ENCODE measurements at regions not wholly inside any gene's neighbourhood (a gene's known extent, or its start where the extent isn't known, plus 50 kb on each side); places are given as distances from the start of the nearest gene placed in this dataset.

GRCh38 chr14:84247693-84248092 lies 1282.3 kb upstream of the FLRT2 start:
- no peaks in the 10 kb centered on the region for H3K27me3 ChIP-seq
- no peaks in the 10 kb centered on the region for H3K9me3 ChIP-seq
- no peaks in the 10 kb centered on the region for H3K4me1 ChIP-seq
- no peaks in the 10 kb centered on the region for H3K36me3 ChIP-seq
- H3K4me3 ChIP-seq: no peak overlapping the region
- TF ChIP-seq EP300 (IDR thresholded peaks at IDR 0.05): no peak
- no peak for TF ChIP-seq POLR2AphosphoS5 (IDR thresholded peaks at IDR 0.05)
- no peak for TF ChIP-seq CTCF (IDR thresholded peaks at IDR 0.05)
- no peak for TF ChIP-seq POLR2A (IDR thresholded peaks at IDR 0.05)
- DNase-seq (ENCODE audit: low spot score in 2 of 2): no peak
- 100% methylated on average over 1 of the region's 1 CpG for WGBS
- H3K27ac ChIP-seq: no peak overlapping the region

GRCh38 chr14:84250893-84251292 lies 1279.1 kb upstream of the FLRT2 start:
- WGBS: 18% methylated on average over 1 of the region's 1 CpG
- H3K27me3 ChIP-seq: no peaks in the 10 kb centered on the region
- H3K4me3 ChIP-seq: no peak overlapping the region
- H3K27ac ChIP-seq: no peak overlapping the region
- DNase-seq (ENCODE audit: low spot score in 2 of 2): no peak
- TF ChIP-seq POLR2AphosphoS5 (IDR thresholded peaks at IDR 0.05): no peak
- no peaks in the 10 kb centered on the region for H3K9me3 ChIP-seq
- no peaks in the 10 kb centered on the region for H3K4me1 ChIP-seq
- H3K36me3 ChIP-seq: no peaks in the 10 kb centered on the region

- Histone ChIP-seq H3K9me3 (no peaks in the 10 kb centered on the region), H3K27ac (no peak overlapping the region), H3K36me3 (no peaks in the 10 kb centered on the region), H3K27me3 (no peaks in the 10 kb centered on the region), H3K4me1 (no peaks in the 10 kb centered on the region), H3K4me3 (no peak overlapping the region)
- no peak for DNase-seq (ENCODE audit: low spot score in 2 of 2)
- TF ChIP-seq CTCF (IDR thresholded peaks at IDR 0.05) (no peak), EP300 (IDR thresholded peaks at IDR 0.05) (no peak)
- 45% methylated on average over 1 of the region's 1 CpG for WGBS
Measured at GRCh38 chr14:84251411-84252115, 1278.4 kb upstream of the FLRT2 start.

- Histone ChIP-seq H3K9me3 (no peaks in the 10 kb centered on the region), H3K36me3 (no peaks in the 10 kb centered on the region), H3K27ac (no peak overlapping the region), H3K4me1 (no peaks in the 10 kb centered on the region), H3K27me3 (no peaks in the 10 kb centered on the region), H3K4me3 (no peak overlapping the region)
- 90% methylated on average over 2 of the region's 2 CpGs for WGBS
- no peak for DNase-seq (ENCODE audit: low spot score in 2 of 2)
- TF ChIP-seq POLR2AphosphoS5 (IDR thresholded peaks at IDR 0.05) (no peak), CTCF (IDR thresholded peaks at IDR 0.05) (no peak), EP300 (IDR thresholded peaks at IDR 0.05) (no peak), POLR2A (IDR thresholded peaks at IDR 0.05) (no peak)
Measured at GRCh38 chr14:84252706-84253105, 1277.2 kb upstream of the FLRT2 start.

- Histone ChIP-seq H3K9me3 (no peaks in the 10 kb centered on the region), H3K36me3 (no peaks in the 10 kb centered on the region), H3K27me3 (no peaks in the 10 kb centered on the region), H3K4me1 (no peaks in the 10 kb centered on the region), H3K4me3 (no peak overlapping the region), H3K27ac (no peak overlapping the region)
- TF ChIP-seq EP300 (IDR thresholded peaks at IDR 0.05) (no peak), CTCF (IDR thresholded peaks at IDR 0.05) (no peak), POLR2AphosphoS5 (IDR thresholded peaks at IDR 0.05) (no peak), POLR2A (IDR thresholded peaks at IDR 0.05) (no peak)
- no peak for DNase-seq (ENCODE audit: low spot score in 2 of 2)
- WGBS: 72% methylated on average over 2 of the region's 2 CpGs
Measured at GRCh38 chr14:84253326-84253725, 1276.6 kb upstream of the FLRT2 start.

GRCh38 chr14:84254290-84254689 lies 1275.7 kb upstream of the FLRT2 start:
- H3K4me3 ChIP-seq: no peak overlapping the region
- no peaks in the 10 kb centered on the region for H3K9me3 ChIP-seq
- no peaks in the 10 kb centered on the region for H3K4me1 ChIP-seq
- 55% methylated on average over 4 of the region's 4 CpGs for WGBS
- DNase-seq (ENCODE audit: low spot score in 2 of 2): no peak
- H3K27ac ChIP-seq: no peak overlapping the region
- no peak for TF ChIP-seq CTCF (IDR thresholded peaks at IDR 0.05)
- TF ChIP-seq EP300 (IDR thresholded peaks at IDR 0.05): no peak
- TF ChIP-seq POLR2AphosphoS5 (IDR thresholded peaks at IDR 0.05): no peak
- TF ChIP-seq POLR2A (IDR thresholded peaks at IDR 0.05): no peak
- no peaks in the 10 kb centered on the region for H3K27me3 ChIP-seq
- no peaks in the 10 kb centered on the region for H3K36me3 ChIP-seq
